Effector memory CD8-positive, alpha-beta T cell (primary cell): ENCODE measurements at regions not wholly inside any gene's neighbourhood (a gene's known extent, or its start where the extent isn't known, plus 50 kb on each side); places are given as distances from the start of the nearest gene placed in this dataset.

Source experiments
- ATAC-seq: fragments of 150-1000 bp; cut with Tn5 transposase; replicated peaks from 2 replicates; pipeline ENCODE4 v1.10.0; 2021; ENCODE audit warnings: mild to moderate bottlenecking, moderate library complexity
- DNase-seq, 3 experiments: peaks; one replicate each; pipeline ENCODE4 v3.0.0; 2021
- H3K27ac Mint-ChIP-seq, 2 donors: one replicate each; pipeline ENCODE4 v1.8.0; 2022; ENCODE audit warnings: mild to moderate bottlenecking in 2 of 2, mixed read lengths in 2 of 2, moderate library complexity in 2 of 2
- H3K27me3 Mint-ChIP-seq, 2 donors: one replicate each; pipeline ENCODE4 v1.8.0; 2022; ENCODE audit warnings: mixed read lengths in 2 of 2
- H3K36me3 Mint-ChIP-seq: one replicate; pipeline ENCODE4 v1.8.0; 2022; ENCODE audit warnings: mild to moderate bottlenecking, moderate library complexity, mixed read lengths; ENCODE audit not compliant: insufficient read depth
- H3K4me1 Mint-ChIP-seq, 2 donors: one replicate each; pipeline ENCODE4 v1.8.0; 2022; ENCODE audit warnings: low read depth in 2 of 2, mixed read lengths in 2 of 2
- H3K4me3 Mint-ChIP-seq, 2 donors: one replicate each; pipeline ENCODE4 v1.8.0; 2022; ENCODE audit warnings: mild to moderate bottlenecking in 2 of 2, mixed read lengths in 2 of 2, moderate library complexity in 2 of 2
- H3K9me3 Mint-ChIP-seq, 2 donors: one replicate each; pipeline ENCODE4 v1.8.0; 2022; ENCODE audit warnings: mixed read lengths in 2 of 2

DNA sequence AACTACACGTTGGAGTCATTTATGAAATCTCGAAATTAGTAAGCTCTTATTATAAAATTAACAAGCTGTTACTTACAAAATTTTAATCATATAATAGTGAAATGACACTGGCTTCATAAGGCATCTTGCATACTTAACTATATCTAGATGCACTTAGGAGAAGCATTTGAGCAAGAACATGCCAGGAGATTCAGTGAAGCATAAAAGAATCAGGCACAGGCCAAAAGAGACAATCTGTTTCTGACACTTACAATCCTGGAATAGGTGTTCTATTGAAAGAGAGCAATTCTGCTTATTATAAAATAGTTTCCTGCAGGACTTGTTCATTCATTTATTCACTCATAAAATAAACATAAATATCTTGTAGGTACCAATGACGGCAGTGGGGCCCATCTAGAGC, 1152.2 kb upstream of the CDH6 start:
- no peak overlapping the region for H3K4me3 Mint-ChIP-seq
- H3K27me3 Mint-ChIP-seq: no peaks in the 10 kb centered on the region
- H3K9me3 Mint-ChIP-seq: peaks cover 2 to 10% of the 10 kb centered on the region in 2 donors
- H3K36me3 Mint-ChIP-seq: no peaks in the 10 kb centered on the region
- DNase-seq: no peak
- ATAC-seq: no peak
- no peaks in the 10 kb centered on the region for H3K4me1 Mint-ChIP-seq
- H3K27ac Mint-ChIP-seq: no peak overlapping the region

DNA sequence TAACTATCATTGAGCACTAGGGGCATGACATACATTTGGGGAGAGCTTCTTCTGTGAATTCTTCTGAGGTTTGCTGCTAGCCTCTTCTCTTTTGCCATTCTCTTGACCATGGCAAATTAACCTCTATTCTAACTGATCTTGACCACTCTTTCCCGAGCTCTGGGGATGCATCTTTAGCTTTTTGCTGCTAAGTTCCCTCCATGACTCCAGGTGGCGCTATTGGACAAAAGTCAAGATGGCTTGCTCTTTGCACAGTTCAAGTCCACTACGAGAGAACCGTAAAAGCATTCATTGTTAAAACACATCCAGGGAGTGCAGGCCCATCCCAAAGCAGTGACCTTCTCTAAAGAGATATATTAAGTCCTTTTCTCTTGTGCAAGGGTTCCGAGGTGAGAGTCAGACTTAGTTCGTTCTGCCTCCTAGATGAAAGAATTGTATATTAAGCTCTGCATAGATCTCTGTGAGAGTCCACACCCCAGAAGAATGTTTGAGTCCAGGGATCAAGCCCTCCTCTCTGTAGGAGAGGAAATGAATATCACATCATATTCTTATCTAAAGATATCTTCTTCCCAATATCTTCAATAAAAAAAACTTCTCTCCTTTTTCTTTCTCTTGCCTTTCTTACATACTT, 1152.9 kb upstream of the CDH6 start:
- Mint-ChIP-seq H3K27me3 (no peaks in the 10 kb centered on the region), H3K36me3 (no peaks in the 10 kb centered on the region), H3K4me3 (no peak overlapping the region), H3K27ac (no peak overlapping the region), H3K4me1 (no peaks in the 10 kb centered on the region), H3K9me3 (peaks cover 7 to 11% of the 10 kb centered on the region in 2 donors)
- no peak for DNase-seq
- ATAC-seq: no peak

DNA sequence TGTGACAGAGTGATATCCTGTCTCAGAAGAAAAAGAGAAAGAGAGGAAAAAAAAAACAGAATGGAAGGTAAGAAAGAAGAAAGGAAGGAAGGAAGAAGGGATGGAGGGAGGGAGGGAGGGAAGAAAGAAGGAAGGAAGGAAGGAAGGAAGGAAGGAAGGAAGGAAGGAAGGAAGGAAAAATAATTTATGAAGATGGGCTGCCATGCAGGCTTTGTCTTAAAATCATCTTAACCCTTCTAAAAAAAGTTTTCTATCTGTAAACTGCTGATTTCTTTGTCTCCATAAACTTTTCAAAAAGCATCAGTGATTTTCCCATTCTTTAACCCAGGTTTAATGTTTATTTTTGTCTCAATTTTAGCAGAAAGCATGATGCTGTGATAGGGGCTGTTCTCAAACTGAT, 1154.1 kb upstream of the CDH6 start:
- Mint-ChIP-seq H3K27ac (no peak overlapping the region), H3K4me3 (no peak overlapping the region), H3K4me1 (no peaks in the 10 kb centered on the region), H3K9me3 (peaks cover 11 to 13% of the 10 kb centered on the region in 2 donors), H3K27me3 (no peaks in the 10 kb centered on the region), H3K36me3 (no peaks in the 10 kb centered on the region)
- DNase-seq (no peak), ATAC-seq (no peak)

DNA sequence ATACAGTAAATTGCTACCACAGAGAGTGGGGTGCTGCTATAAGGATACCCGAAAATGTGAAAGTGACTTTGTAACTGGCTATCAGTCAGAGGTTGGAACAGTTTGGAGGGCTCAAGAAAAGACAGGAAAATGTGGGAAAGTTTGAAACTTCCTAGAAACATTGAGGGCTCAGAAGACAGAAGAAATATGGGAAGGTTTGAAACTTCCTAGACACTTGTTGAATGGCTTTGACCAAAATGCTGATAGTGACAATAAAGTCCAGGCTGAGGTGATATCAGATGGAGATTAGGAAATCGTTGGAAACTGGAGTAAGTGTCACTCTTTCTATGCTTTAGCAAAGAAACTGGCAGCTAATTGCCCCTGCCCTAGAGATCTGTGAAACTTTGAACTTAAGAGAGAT, 1158.6 kb upstream of the CDH6 start:
- no peaks in the 10 kb centered on the region for H3K27me3 Mint-ChIP-seq
- no peak overlapping the region for H3K27ac Mint-ChIP-seq
- DNase-seq: no peak
- H3K4me3 Mint-ChIP-seq: no peak overlapping the region
- peaks cover 6 to 20% of the 10 kb centered on the region in 2 donors for H3K9me3 Mint-ChIP-seq
- no peaks in the 10 kb centered on the region for H3K36me3 Mint-ChIP-seq
- no peaks in the 10 kb centered on the region for H3K4me1 Mint-ChIP-seq
- no peak for ATAC-seq

DNA sequence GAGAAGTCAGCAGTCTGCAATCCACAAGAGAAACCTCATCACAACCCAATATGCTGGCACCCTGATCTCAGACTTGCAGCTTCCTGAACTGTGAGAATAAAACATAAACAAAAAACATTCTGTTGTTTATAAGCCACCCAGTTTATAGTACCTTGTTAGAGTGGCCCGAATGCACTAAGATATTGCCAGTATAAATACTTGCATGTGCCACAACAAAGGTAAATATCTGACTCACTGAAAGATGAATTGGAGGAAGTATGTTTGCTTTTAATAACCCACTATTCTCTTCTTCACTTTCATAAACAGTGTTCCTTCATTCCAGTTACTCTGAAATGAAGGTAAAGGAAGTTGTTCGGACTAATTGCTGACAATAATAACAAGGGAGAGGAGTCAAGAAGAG, 1163.4 kb upstream of the CDH6 start:
- peaks cover 0 to 13% of the 10 kb centered on the region in 2 donors for H3K9me3 Mint-ChIP-seq
- no peak overlapping the region for H3K4me3 Mint-ChIP-seq
- ATAC-seq: no peak
- no peak overlapping the region for H3K27ac Mint-ChIP-seq
- no peaks in the 10 kb centered on the region for H3K27me3 Mint-ChIP-seq
- DNase-seq: no peak
- no peaks in the 10 kb centered on the region for H3K36me3 Mint-ChIP-seq
- H3K4me1 Mint-ChIP-seq: no peaks in the 10 kb centered on the region

DNA sequence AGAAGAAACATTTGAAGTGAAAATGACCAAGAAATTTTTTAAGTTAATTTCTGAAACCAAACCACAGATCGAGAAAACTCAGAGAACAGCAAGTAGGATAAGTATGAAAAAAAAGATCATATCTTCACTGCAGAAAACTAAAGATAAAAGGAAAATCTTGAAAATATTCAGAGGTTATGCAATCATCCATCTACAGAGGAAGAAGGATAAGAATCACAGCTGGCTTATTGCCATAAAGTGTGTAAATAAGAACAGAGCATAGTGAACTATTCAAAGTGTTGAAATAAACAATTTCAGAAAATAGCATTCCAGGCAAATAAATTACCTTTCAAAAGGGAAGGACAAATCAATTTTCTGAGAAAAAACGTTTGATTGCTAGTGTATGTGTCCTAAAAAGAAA, 1191.7 kb upstream of the CDH6 start:
- H3K9me3 Mint-ChIP-seq: peaks cover 5 to 11% of the 10 kb centered on the region in 2 donors
- H3K36me3 Mint-ChIP-seq: no peaks in the 10 kb centered on the region
- ATAC-seq (no peak), DNase-seq (no peak)
- H3K27ac Mint-ChIP-seq: no peak overlapping the region
- H3K27me3 Mint-ChIP-seq: no peaks in the 10 kb centered on the region
- no peak overlapping the region for H3K4me3 Mint-ChIP-seq
- no peaks in the 10 kb centered on the region for H3K4me1 Mint-ChIP-seq

DNA sequence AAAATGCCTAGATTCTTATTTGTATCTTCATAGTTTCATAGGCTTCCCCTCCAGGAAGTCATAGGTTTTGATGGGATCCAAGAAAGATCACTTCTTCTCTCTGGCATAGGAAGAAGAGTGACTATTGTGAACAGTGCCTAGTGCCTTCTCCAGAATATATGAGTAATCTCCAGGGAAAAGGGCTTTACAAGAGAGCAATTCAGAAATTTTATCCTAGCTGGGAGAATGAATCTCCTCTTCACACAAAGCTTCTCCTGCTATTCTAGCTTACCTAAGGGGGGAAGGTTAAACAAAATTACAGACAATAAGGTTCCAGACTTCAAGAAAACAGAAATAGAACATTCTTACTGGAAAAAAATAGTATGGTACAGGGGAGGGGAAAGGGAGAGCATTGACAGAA, 1193.3 kb upstream of the CDH6 start:
- DNase-seq: no peak
- Mint-ChIP-seq H3K4me3 (no peak overlapping the region), H3K4me1 (no peaks in the 10 kb centered on the region), H3K9me3 (peaks cover 5 to 11% of the 10 kb centered on the region in 2 donors), H3K27me3 (no peaks in the 10 kb centered on the region), H3K36me3 (no peaks in the 10 kb centered on the region), H3K27ac (no peak overlapping the region)
- ATAC-seq: no peak

DNA sequence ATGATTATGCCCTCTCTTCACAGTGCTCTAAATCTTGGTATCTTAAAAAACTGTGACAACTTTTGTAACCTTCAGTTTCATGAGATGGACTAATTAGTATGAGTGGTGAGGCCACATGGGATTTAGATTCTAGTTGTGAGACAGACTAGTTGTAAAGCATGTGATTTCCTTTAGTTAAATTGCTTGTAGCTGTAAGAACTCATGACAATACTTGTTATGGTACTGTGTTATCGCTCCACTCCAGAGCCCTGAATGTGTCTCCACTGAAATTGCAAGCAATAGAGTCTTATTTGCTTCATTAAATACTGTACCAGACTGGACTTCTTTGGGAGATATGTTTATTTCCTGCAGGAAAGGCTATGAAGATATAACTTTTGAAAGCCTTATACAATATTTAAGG, 1198.3 kb upstream of the CDH6 start:
- no peak overlapping the region for H3K4me3 Mint-ChIP-seq
- no peaks in the 10 kb centered on the region for H3K4me1 Mint-ChIP-seq

DNA sequence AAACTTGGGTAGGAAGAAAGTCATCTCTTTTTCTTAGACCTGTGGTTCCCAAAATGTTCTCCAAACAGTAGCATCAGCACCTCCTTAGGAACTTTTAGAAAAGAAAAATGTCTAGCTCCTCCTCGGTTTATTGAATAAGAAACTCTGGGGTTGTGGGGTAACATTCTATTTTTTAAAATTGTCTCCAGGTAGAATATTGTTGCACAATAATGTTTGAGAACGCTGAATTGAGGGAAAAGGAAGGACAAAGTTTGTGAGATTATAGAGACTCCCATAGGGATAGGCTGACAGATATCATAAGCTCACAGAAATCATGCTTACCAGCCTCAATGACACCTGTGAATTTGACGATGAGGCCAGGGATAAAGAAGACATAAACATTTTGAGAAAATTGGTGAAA, 1199.0 kb upstream of the CDH6 start:
- Mint-ChIP-seq H3K36me3 (no peaks in the 10 kb centered on the region), H3K4me1 (no peaks in the 10 kb centered on the region), H3K4me3 (no peak overlapping the region), H3K27ac (no peak overlapping the region), H3K9me3 (peaks cover 13 to 33% of the 10 kb centered on the region in 2 donors), H3K27me3 (no peaks in the 10 kb centered on the region)
- no peak for DNase-seq
- no peak for ATAC-seq

More for the DNA sequence above, 1198.3 kb upstream of the CDH6 start:
- peaks cover 15 to 28% of the 10 kb centered on the region in 2 donors for H3K9me3 Mint-ChIP-seq
- no peak for ATAC-seq
- H3K27me3 Mint-ChIP-seq: no peaks in the 10 kb centered on the region
- no peak overlapping the region for H3K27ac Mint-ChIP-seq
- no peaks in the 10 kb centered on the region for H3K36me3 Mint-ChIP-seq
- no peak for DNase-seq

DNA sequence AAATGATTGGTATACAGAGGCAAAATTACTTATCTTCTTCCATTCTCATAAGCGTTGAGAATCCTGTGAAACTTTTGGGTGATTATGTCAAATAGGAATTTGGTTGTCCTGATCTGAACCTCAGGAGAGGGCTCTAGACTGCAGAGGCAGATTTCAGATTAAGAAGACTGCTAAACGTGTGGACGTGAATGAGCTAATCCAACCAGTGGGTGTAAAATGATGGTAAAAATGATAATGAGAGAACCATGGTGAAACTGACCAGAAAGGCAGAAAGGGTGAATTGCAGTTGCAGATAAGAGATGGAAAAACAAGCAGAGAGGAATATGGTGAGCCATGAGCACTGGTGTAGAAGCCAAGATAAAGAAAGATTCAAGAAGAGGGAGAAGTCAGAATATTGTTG, 1200.2 kb upstream of the CDH6 start:
- Mint-ChIP-seq H3K27ac (no peak overlapping the region), H3K4me1 (no peaks in the 10 kb centered on the region), H3K27me3 (no peaks in the 10 kb centered on the region), H3K4me3 (no peak overlapping the region), H3K9me3 (peaks cover 8 to 33% of the 10 kb centered on the region in 2 donors), H3K36me3 (no peaks in the 10 kb centered on the region)
- no peak for ATAC-seq
- DNase-seq: no peak

DNA sequence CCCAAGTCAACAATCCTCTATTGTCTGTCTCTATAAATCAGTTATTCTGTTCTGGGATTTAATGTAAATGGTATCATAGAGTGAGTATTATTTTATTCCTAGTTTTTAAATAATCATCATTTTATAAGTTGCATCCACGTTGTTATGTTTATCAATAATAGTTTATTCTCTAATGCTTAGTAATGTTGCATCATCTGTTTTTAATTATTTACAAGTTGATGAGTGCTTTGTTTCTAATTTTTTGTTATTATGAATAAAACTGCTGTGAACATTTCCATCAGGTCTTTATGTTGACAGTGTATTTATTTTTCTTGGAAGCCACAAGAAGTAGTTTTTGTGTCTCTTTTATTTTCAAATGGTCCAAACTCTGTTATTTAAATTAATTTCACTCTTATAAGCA, 1201.2 kb upstream of the CDH6 start:
- no peaks in the 10 kb centered on the region for H3K4me1 Mint-ChIP-seq
- DNase-seq (no peak), ATAC-seq (no peak)
- no peaks in the 10 kb centered on the region for H3K36me3 Mint-ChIP-seq
- no peak overlapping the region for H3K4me3 Mint-ChIP-seq
- H3K27me3 Mint-ChIP-seq: no peaks in the 10 kb centered on the region
- H3K27ac Mint-ChIP-seq: no peak overlapping the region
- peaks cover 8 to 33% of the 10 kb centered on the region in 2 donors for H3K9me3 Mint-ChIP-seq

DNA sequence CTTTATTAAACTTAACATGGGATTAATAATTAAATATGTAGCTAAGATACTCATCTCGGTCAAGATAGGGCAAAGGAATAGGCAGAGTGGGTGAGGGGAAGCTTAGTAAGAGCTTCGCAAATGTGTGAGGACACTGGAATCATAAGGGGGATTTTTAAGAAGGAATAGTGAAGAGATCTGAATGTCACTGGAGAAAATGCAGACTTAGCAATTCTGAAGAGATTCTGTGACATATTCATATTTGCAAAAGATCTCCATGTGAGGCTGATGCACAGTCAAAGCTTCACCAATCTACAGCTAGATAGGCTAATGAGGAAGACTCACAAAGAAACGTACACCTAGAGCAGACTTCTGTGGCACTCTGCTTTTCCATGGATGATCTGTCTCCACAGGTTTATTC, 1202.8 kb upstream of the CDH6 start:
- H3K36me3 Mint-ChIP-seq: no peaks in the 10 kb centered on the region
- peaks cover 8 to 33% of the 10 kb centered on the region in 2 donors for H3K9me3 Mint-ChIP-seq
- H3K27me3 Mint-ChIP-seq: no peaks in the 10 kb centered on the region
- H3K27ac Mint-ChIP-seq: no peak overlapping the region
- H3K4me3 Mint-ChIP-seq: no peak overlapping the region
- DNase-seq (no peak), ATAC-seq (no peak)
- H3K4me1 Mint-ChIP-seq: no peaks in the 10 kb centered on the region

DNA sequence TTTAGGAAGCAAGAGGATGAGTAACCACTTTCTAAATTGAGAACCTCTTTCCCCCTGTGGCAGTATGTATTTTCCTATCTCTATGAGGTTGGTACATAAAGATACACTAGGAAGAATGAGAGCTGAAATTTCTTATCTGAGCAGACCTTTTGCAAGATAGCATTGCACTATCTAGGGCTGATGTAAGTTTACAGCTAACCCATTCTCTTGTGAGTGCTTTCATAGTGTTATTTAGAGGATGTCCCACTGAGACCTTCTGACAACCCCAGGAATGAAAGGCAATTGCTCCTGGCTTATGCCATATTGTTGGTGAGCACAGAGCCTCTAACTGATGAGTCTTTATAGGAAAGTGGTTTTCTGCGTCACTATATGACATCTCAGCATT, 1209.3 kb upstream of the CDH6 start:
- H3K27me3 Mint-ChIP-seq: no peaks in the 10 kb centered on the region
- H3K4me3 Mint-ChIP-seq: no peak overlapping the region
- ATAC-seq (no peak), DNase-seq (no peak)
- no peaks in the 10 kb centered on the region for H3K36me3 Mint-ChIP-seq
- no peaks in the 10 kb centered on the region for H3K4me1 Mint-ChIP-seq
- no peak overlapping the region for H3K27ac Mint-ChIP-seq
- H3K9me3 Mint-ChIP-seq: peaks cover 6 to 12% of the 10 kb centered on the region in 2 donors

DNA sequence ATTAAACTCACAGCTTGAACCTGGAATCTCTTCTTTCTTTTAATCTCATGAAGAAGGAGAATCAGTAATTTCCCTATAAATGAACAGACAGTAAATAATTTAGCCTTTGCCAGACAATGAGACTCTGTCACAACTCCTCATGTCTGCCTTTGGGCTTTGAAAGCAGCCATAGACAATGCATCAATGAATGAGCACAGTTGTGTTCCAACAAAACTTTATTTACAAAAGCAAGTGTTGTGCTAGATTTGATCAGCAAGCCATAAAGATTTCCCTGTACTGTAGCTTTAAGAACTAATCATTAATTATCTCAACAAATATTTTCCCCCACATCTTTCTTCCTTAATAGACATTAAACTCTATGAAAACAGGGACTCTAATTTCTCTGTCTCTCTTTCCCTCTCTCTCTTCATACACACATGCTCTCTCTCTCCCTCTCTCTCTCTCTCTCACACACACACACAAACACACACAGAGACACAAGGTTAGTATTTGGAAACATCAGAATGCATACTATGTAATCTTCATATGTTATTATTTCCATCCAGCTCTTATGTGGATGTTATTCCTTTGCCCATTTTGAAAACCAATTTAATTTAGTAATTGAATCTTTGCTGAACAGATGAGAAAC, 1209.8 kb upstream of the CDH6 start:
- Mint-ChIP-seq H3K27me3 (no peaks in the 10 kb centered on the region), H3K27ac (no peak overlapping the region), H3K4me3 (no peak overlapping the region), H3K36me3 (no peaks in the 10 kb centered on the region), H3K9me3 (peaks cover 6 to 12% of the 10 kb centered on the region in 2 donors), H3K4me1 (no peaks in the 10 kb centered on the region)
- ATAC-seq (no peak), DNase-seq (no peak)
